KMS-11 (cell line): ENCODE measurements at regions not wholly inside any gene's neighbourhood (a gene's known extent, or its start where the extent isn't known, plus 50 kb on each side); places are given as distances from the start of the nearest gene placed in this dataset.

Experiments used
- H2AFZ ChIP-seq: fragments of 200-600 bp; sonication (generic); 2 replicates; pipeline ENCODE4 v1.6.1; 2016; ENCODE audit warnings: antibody characterized with exemption, mixed run types, low read depth
- H3K27ac ChIP-seq: fragments of 200-600 bp; sonication (generic); 2 replicates; pipeline ENCODE4 v1.6.1; 2016; ENCODE audit warnings: mild to moderate bottlenecking, mixed run types
- H3K27me3 ChIP-seq: fragments of 200-600 bp; sonication (generic); 2 replicates; pipeline ENCODE4 v1.6.1; 2017; ENCODE audit warnings: mild to moderate bottlenecking, low read depth, mixed run types, moderate library complexity; ENCODE audit not compliant: insufficient read depth
- H3K36me3 ChIP-seq: fragments of 200-600 bp; sonication (generic); 2 replicates; pipeline ENCODE4 v1.6.1; 2017; ENCODE audit warnings: mild to moderate bottlenecking, mixed run types; ENCODE audit not compliant: insufficient read depth
- H3K4me1 ChIP-seq: fragments of 200-600 bp; sonication (generic); 2 replicates; pipeline ENCODE4 v1.6.1; 2016; ENCODE audit warnings: mild to moderate bottlenecking, low read depth, mixed run types; ENCODE audit not compliant: poor library complexity, severe bottlenecking
- H3K4me2 ChIP-seq: fragments of 200-600 bp; sonication (generic); 2 replicates; pipeline ENCODE4 v1.7.0; 2016; ENCODE audit warnings: mild to moderate bottlenecking, mixed run types
- H3K4me3 ChIP-seq: fragments of 200-600 bp; sonication (generic); IDR thresholded peaks from 2 replicates; pipeline ENCODE4 v1.6.1; 2017; ENCODE audit warnings: low read depth, low read length, mixed read lengths; ENCODE audit not compliant: insufficient read depth
- H3K79me2 ChIP-seq: fragments of 200-600 bp; sonication (generic); 2 replicates; pipeline ENCODE4 v1.6.1; 2016; ENCODE audit warnings: low read depth, mixed run types; ENCODE audit not compliant: insufficient read depth
- H3K9ac ChIP-seq: fragments of 200-600 bp; sonication (generic); 2 replicates; pipeline ENCODE4 v1.6.1; 2016; ENCODE audit warnings: mild to moderate bottlenecking, mixed run types
- H4K20me1 ChIP-seq: fragments of 200-600 bp; sonication (generic); 2 replicates; pipeline ENCODE4 v1.6.1; 2016; ENCODE audit warnings: mild to moderate bottlenecking, mixed run types; ENCODE audit not compliant: insufficient read depth
- CTCF ChIP-seq: fragments of 200-600 bp; sonication (generic); conservative IDR thresholded peaks from 2 replicates; pipeline ENCODE4 v1.6.1; 2017; ENCODE audit warnings: low read depth, mild to moderate bottlenecking, antibody characterized with exemption, low read length, moderate library complexity, mixed read lengths

GRCh38 chr5:52392321-52392720, 395.4 kb upstream of the ITGA1 start:
- no peak for TF ChIP-seq CTCF
- H4K20me1 ChIP-seq = no peaks in the 10 kb centered on the region
- no peaks in the 10 kb centered on the region for H3K36me3 ChIP-seq
- no peak overlapping the region for H3K4me2 ChIP-seq
- H3K4me3 ChIP-seq = no peak overlapping the region
- no peaks in the 10 kb centered on the region for H3K79me2 ChIP-seq
- H3K27me3 ChIP-seq = no peaks in the 10 kb centered on the region
- no peak overlapping the region for H2AFZ ChIP-seq
- H3K4me1 ChIP-seq = no peaks in the 10 kb centered on the region
- H3K9ac ChIP-seq = no peak overlapping the region
- no peak overlapping the region for H3K27ac ChIP-seq

GRCh38 chr5:52409835-52410234, 377.9 kb upstream of the ITGA1 start:
- Histone ChIP-seq H3K4me1 (no peaks in the 10 kb centered on the region), H3K27ac (no peak overlapping the region), H3K9ac (no peak overlapping the region), H3K36me3 (no peaks in the 10 kb centered on the region), H4K20me1 (no peaks in the 10 kb centered on the region), H3K79me2 (no peaks in the 10 kb centered on the region), H3K4me2 (no peak overlapping the region), H3K27me3 (no peaks in the 10 kb centered on the region), H2AFZ (no peak overlapping the region), H3K4me3 (no peak overlapping the region)
- no peak for TF ChIP-seq CTCF

- Histone ChIP-seq H3K4me1 (no peaks in the 10 kb centered on the region), H3K36me3 (no peaks in the 10 kb centered on the region), H3K27me3 (no peaks in the 10 kb centered on the region), H3K27ac (no peak overlapping the region), H4K20me1 (no peaks in the 10 kb centered on the region), H3K79me2 (no peaks in the 10 kb centered on the region), H3K4me2 (no peak overlapping the region), H2AFZ (no peak overlapping the region), H3K4me3 (no peak overlapping the region), H3K9ac (no peak overlapping the region)
- no peak for TF ChIP-seq CTCF
Measured at GRCh38 chr5:52419357-52419756, 368.4 kb upstream of the ITGA1 start.

- Histone ChIP-seq H3K9ac (no peak overlapping the region), H3K36me3 (no peaks in the 10 kb centered on the region), H4K20me1 (no peaks in the 10 kb centered on the region), H3K79me2 (no peaks in the 10 kb centered on the region), H3K27ac (no peak overlapping the region), H3K4me3 (no peak overlapping the region), H3K4me2 (no peak overlapping the region), H3K4me1 (no peaks in the 10 kb centered on the region), H2AFZ (no peak overlapping the region), H3K27me3 (no peaks in the 10 kb centered on the region)
- no peak for TF ChIP-seq CTCF
Measured at GRCh38 chr5:52427615-52428014, 360.1 kb upstream of the ITGA1 start.

- no peak overlapping the region for H2AFZ ChIP-seq
Measured at GRCh38 chr5:52428977-52429489, 358.7 kb upstream of the ITGA1 start.

More at GRCh38 chr5:52428977-52429489, 358.7 kb upstream of the ITGA1 start:
- H4K20me1 ChIP-seq = no peaks in the 10 kb centered on the region
- H3K4me3 ChIP-seq = no peak overlapping the region
- H3K36me3 ChIP-seq = no peaks in the 10 kb centered on the region
- TF ChIP-seq CTCF = no peak
- H3K9ac ChIP-seq = no peak overlapping the region
- no peaks in the 10 kb centered on the region for H3K79me2 ChIP-seq
- no peak overlapping the region for H3K27ac ChIP-seq
- H3K4me2 ChIP-seq = no peak overlapping the region
- no peaks in the 10 kb centered on the region for H3K4me1 ChIP-seq
- H3K27me3 ChIP-seq = no peaks in the 10 kb centered on the region
